ENCODE measurements at regions not wholly inside any gene's neighbourhood (a gene's known extent, or its start where the extent isn't known, plus 50 kb on each side); places are given as distances from the start of the nearest gene placed in this dataset.

GRCh38 chr2:128427413-128427755, 108.7 kb upstream of the HS6ST1 start:
- 66% methylated on average over 5 of the region's 5 CpGs for WGBS (ENCODE audit: low lambda C conversion rate, missing lambda C conversion rate)
- no peak overlapping the region for H3K4me2 ChIP-seq
- no peaks in the 10 kb centered on the region for H3K79me2 ChIP-seq
- DNase-seq (ENCODE audit: low spot score), result no peak
- H3K27me3 ChIP-seq, result no peaks in the 10 kb centered on the region
- H3K4me3 ChIP-seq, result no peak overlapping the region
- no peaks in the 10 kb centered on the region for H3K4me1 ChIP-seq (ENCODE audit: insufficient read depth)
- H3K9me2 ChIP-seq (replicated peaks; ENCODE audit: insufficient read depth), result no peaks in the 10 kb centered on the region
- H3K36me3 ChIP-seq (replicated peaks; ENCODE audit: insufficient read depth, low read depth), result no peaks in the 10 kb centered on the region
- no peaks in the 10 kb centered on the region for H3K9me3 ChIP-seq (ENCODE audit: low read depth)
- TF ChIP-seq EZH2phosphoT487 (IDR thresholded peaks at IDR 0.05; ENCODE audit: low read depth, severe bottlenecking, unreplicated experiment), result no peak
- TF ChIP-seq EZH2 (IDR thresholded peaks at IDR 0.05; ENCODE audit: borderline replicate concordance), result no peak
- TF ChIP-seq, protein P1, sequence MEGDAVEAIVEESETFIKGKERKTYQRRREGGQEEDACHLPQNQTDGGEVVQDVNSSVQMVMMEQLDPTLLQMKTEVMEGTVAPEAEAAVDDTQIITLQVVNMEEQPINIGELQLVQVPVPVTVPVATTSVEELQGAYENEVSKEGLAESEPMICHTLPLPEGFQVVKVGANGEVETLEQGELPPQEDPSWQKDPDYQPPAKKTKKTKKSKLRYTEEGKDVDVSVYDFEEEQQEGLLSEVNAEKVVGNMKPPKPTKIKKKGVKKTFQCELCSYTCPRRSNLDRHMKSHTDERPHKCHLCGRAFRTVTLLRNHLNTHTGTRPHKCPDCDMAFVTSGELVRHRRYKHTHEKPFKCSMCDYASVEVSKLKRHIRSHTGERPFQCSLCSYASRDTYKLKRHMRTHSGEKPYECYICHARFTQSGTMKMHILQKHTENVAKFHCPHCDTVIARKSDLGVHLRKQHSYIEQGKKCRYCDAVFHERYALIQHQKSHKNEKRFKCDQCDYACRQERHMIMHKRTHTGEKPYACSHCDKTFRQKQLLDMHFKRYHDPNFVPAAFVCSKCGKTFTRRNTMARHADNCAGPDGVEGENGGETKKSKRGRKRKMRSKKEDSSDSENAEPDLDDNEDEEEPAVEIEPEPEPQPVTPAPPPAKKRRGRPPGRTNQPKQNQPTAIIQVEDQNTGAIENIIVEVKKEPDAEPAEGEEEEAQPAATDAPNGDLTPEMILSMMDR (IDR thresholded peaks at IDR 0.05; ENCODE audit: poor library complexity), result no peak
- H3K27ac ChIP-seq, result no peak overlapping the region
- H2AFZ ChIP-seq, result no peak overlapping the region
- no peaks in the 10 kb centered on the region for H4K20me1 ChIP-seq (ENCODE audit: insufficient read depth, poor library complexity, severe bottlenecking)

- H3K79me2 ChIP-seq, result no peaks in the 10 kb centered on the region
- H4K20me1 ChIP-seq (ENCODE audit: insufficient read depth, poor library complexity, severe bottlenecking), result no peaks in the 10 kb centered on the region
- WGBS (ENCODE audit: low lambda C conversion rate, missing lambda C conversion rate), result 87% methylated on average over 3 of the region's 3 CpGs
- no peak overlapping the region for H2AFZ ChIP-seq
- H3K27ac ChIP-seq, result no peak overlapping the region
- no peaks in the 10 kb centered on the region for H3K4me1 ChIP-seq (ENCODE audit: insufficient read depth)
- H3K4me3 ChIP-seq, result no peak overlapping the region
- no peaks in the 10 kb centered on the region for H3K27me3 ChIP-seq
- TF ChIP-seq EZH2 (IDR thresholded peaks at IDR 0.05; ENCODE audit: borderline replicate concordance), result no peak
- TF ChIP-seq EZH2phosphoT487 (IDR thresholded peaks at IDR 0.05; ENCODE audit: low read depth, severe bottlenecking, unreplicated experiment), result no peak
- TF ChIP-seq, protein P1 (IDR thresholded peaks at IDR 0.05; ENCODE audit: poor library complexity), result no peak
- H3K9me3 ChIP-seq (ENCODE audit: low read depth), result no peaks in the 10 kb centered on the region
- H3K9me2 ChIP-seq (replicated peaks; ENCODE audit: insufficient read depth), result no peaks in the 10 kb centered on the region
- no peaks in the 10 kb centered on the region for H3K36me3 ChIP-seq (replicated peaks; ENCODE audit: insufficient read depth, low read depth)
- DNase-seq (ENCODE audit: low spot score), result no peak
- H3K4me2 ChIP-seq, result no peak overlapping the region
Observed at GRCh38 chr2:128428415-128428814, 109.7 kb upstream of the HS6ST1 start.

DNA sequence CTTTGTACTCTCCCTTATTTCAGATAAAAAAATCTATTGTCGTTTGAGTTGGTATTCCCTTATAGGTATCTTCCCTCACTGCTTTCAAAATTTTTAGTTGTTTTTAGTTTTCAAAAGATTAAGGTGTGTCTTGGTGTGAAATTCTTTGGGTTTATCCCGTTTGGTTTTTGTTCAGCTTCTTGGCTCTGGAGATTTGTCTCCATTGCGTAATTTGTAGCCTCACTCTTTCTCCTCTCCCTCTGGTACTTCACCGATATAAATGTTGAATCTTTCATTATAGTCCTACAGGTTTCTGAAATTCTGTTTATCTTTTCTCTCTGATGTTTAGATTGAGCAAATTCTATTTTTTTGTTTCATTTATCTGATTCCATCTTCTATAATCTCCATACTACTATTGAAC, 113.8 kb upstream of the HS6ST1 start:
- TF ChIP-seq EZH2 (IDR thresholded peaks at IDR 0.05; ENCODE audit: borderline replicate concordance) (no peak), EZH2phosphoT487 (IDR thresholded peaks at IDR 0.05; ENCODE audit: low read depth, severe bottlenecking, unreplicated experiment) (no peak)
- TF ChIP-seq, protein P1 (IDR thresholded peaks at IDR 0.05; ENCODE audit: poor library complexity), result no peak
- Histone ChIP-seq H3K27ac (no peak overlapping the region), H4K20me1 (ENCODE audit: insufficient read depth, poor library complexity, severe bottlenecking) (no peaks in the 10 kb centered on the region), H3K9me2 (replicated peaks; ENCODE audit: insufficient read depth) (no peaks in the 10 kb centered on the region), H3K9me3 (ENCODE audit: low read depth) (no peaks in the 10 kb centered on the region), H3K4me1 (ENCODE audit: insufficient read depth) (no peaks in the 10 kb centered on the region), H3K79me2 (no peaks in the 10 kb centered on the region), H3K27me3 (no peaks in the 10 kb centered on the region), H3K4me2 (no peak overlapping the region), H3K4me3 (no peak overlapping the region), H2AFZ (no peak overlapping the region), H3K36me3 (replicated peaks; ENCODE audit: insufficient read depth, low read depth) (no peaks in the 10 kb centered on the region)
- no peak for DNase-seq (ENCODE audit: low spot score)
- WGBS (ENCODE audit: low lambda C conversion rate, missing lambda C conversion rate), result 83% methylated on average over 4 of the region's 4 CpGs
